Adrenal gland (tissue), 5 donors: ENCODE measurements at regions not wholly inside any gene's neighbourhood (a gene's known extent, or its start where the extent isn't known, plus 50 kb on each side); places are given as distances from the start of the nearest gene placed in this dataset.

Experiments
- CTCF ChIP-seq, 6 experiments: fragments of 450-650 bp in 4 of 6; fragments of 200-600 bp in 2 of 6; sonication (generic) in 1 of 6; IDR thresholded peaks; 1 replicate in 5 of 6; 2 replicates in 1 of 6; pipeline versions ENCODE4 v1.5.1 to v1.8.0; 2016 to 2021; ENCODE audit warnings: antibody characterized with exemption in 6 of 6, mild to moderate bottlenecking in 2 of 6, moderate library complexity in 1 of 6
- POLR2A ChIP-seq, 2 donors: fragments of 450-650 bp; IDR thresholded peaks; one replicate each; pipeline ENCODE4 v1.6.1; 2017; ENCODE audit warnings: antibody characterized with exemption in 2 of 2, mild to moderate bottlenecking in 2 of 2, moderate library complexity in 1 of 2
- donor health status: DM: no; HTN: no; CAD: no.

- TF ChIP-seq CTCF (IDR thresholded peaks at IDR 0.05), result no peak
- no peak for TF ChIP-seq POLR2A (IDR thresholded peaks at IDR 0.05)
Observed at GRCh38 chr11:112822478-112823274, 138.5 kb upstream of the NCAM1 start.
